IMR-90 (cell line): ENCODE measurements at regions not wholly inside any gene's neighbourhood (a gene's known extent, or its start where the extent isn't known, plus 50 kb on each side); places are given as distances from the start of the nearest gene placed in this dataset.

Source experiments
- ATAC-seq: fragments of 200-7000 bp; cut with Tn5 transposase; 2 replicates; pipeline ENCODE4 v1.9.1; 2020; ENCODE audit warnings: low read depth, mild to moderate bottlenecking, moderate library complexity
- BruUV-seq: library from RNA; stranded (reverse); fragments of 400-500 nt; replicated peaks from 2 replicates; lab custom pipeline; 2021; lab: Mats Ljungman, UMichigan
- CTCF ChIA-PET: fragments of 300-600 bp; formaldehyde crosslinking; extraction: SDS; loops from one replicate; lab custom pipeline; 2021; ENCODE audit warnings: antibody characterized with exemption; lab: Yijun Ruan, JAX
- POLR2A ChIA-PET: fragments of 300-600 bp; sonication (Branson Sonifier 250); formaldehyde crosslinking; loops from one replicate; lab custom pipeline; 2022; ENCODE audit warnings: antibody characterized with exemption; ENCODE audit not compliant: unreplicated experiment; lab: Charles Lee
- DNase-seq: peaks from one replicate; pipeline ENCODE4 v3.0.0; 2013
- H2AFZ ChIP-seq: replicated peaks from 2 replicates; pipeline ENCODE3; 2013; ENCODE audit warnings: low read length, mild to moderate bottlenecking; ENCODE audit not compliant: poor library complexity
- H2AK5ac ChIP-seq: 2 replicates; pipeline ENCODE4 v1.6.1; 2013; ENCODE audit warnings: low read depth, low read length, inconsistent platforms
- H2AK9ac ChIP-seq: replicated peaks from 2 replicates; pipeline ENCODE3; 2013; ENCODE audit warnings: mild to moderate bottlenecking, low read depth, low read length, moderate library complexity; ENCODE audit not compliant: poor library complexity
- H2BK120ac ChIP-seq: 2 replicates; pipeline ENCODE4 v1.6.1; 2013; ENCODE audit warnings: low read depth, low read length, inconsistent platforms
- H2BK15ac ChIP-seq: 3 replicates; pipeline ENCODE4 v1.6.1; 2013; ENCODE audit warnings: low read depth, low read length, inconsistent platforms
- H2BK20ac ChIP-seq: 2 replicates; pipeline ENCODE4 v1.6.1; 2013; ENCODE audit warnings: low read depth, mild to moderate bottlenecking, inconsistent platforms, low read length, moderate library complexity
- H2BK5ac ChIP-seq: 2 replicates; pipeline ENCODE4 v1.6.1; 2013; ENCODE audit warnings: mild to moderate bottlenecking, low read depth, low read length, inconsistent platforms; ENCODE audit not compliant: poor library complexity, severe bottlenecking
- H3K14ac ChIP-seq: replicated peaks from 2 replicates; pipeline ENCODE4 v1.6.1; 2013; ENCODE audit warnings: low read depth, low read length, inconsistent platforms
- H3K18ac ChIP-seq: 2 replicates; pipeline ENCODE4 v1.6.1; 2013; ENCODE audit warnings: low read depth, low read length, control low read depth
- H3K23ac ChIP-seq: 2 replicates; pipeline ENCODE4 v1.6.1; 2013; ENCODE audit warnings: low read depth, low read length, inconsistent platforms
- H3K27ac ChIP-seq: 2 replicates; pipeline ENCODE4 v1.5.1; 2013; ENCODE audit warnings: mild to moderate bottlenecking, control low read depth, low read length; ENCODE audit not compliant: insufficient read depth
- H3K27me3 ChIP-seq: 2 replicates; pipeline ENCODE4 v1.6.1; 2013; ENCODE audit warnings: low read length; ENCODE audit not compliant: control insufficient read depth, insufficient read depth
- H3K36me3 ChIP-seq: 2 replicates; pipeline ENCODE4 v1.6.1; 2013; ENCODE audit warnings: low read length, mixed read lengths; ENCODE audit not compliant: control insufficient read depth, insufficient read depth
- H3K4ac ChIP-seq: 2 replicates; pipeline ENCODE4 v1.6.1; 2013; ENCODE audit warnings: low read depth, low read length, inconsistent platforms
- H3K4me1 ChIP-seq: 2 replicates; pipeline ENCODE4 v1.6.1; 2013; ENCODE audit warnings: low read length, mixed read lengths; ENCODE audit not compliant: control insufficient read depth, insufficient read depth
- H3K4me2 ChIP-seq: 2 replicates; pipeline ENCODE4 v1.6.1; 2013; ENCODE audit warnings: low read depth, mild to moderate bottlenecking, control low read depth, low read length, moderate library complexity
- H3K4me3 ChIP-seq: 2 replicates; pipeline ENCODE4 v1.5.1; 2013; ENCODE audit warnings: low read depth, mild to moderate bottlenecking, control low read depth, low read length, moderate library complexity; ENCODE audit not compliant: insufficient read depth
- H3K56ac ChIP-seq: 2 replicates; pipeline ENCODE4 v1.6.1; 2013; ENCODE audit warnings: low read length, inconsistent platforms; ENCODE audit not compliant: insufficient read depth; ENCODE audit errors: extremely low read depth
- H3K79me1 ChIP-seq, 2 experiments: 2 replicates each; pipeline ENCODE4 v1.6.1; 2013; ENCODE audit warnings: low read length in 2 of 2, inconsistent platforms in 1 of 2, low read depth in 1 of 2
- H3K9ac ChIP-seq: 2 replicates; pipeline ENCODE4 v1.6.1; 2013; ENCODE audit warnings: low read depth, low read length, control low read depth
- H3K9me1 ChIP-seq: 2 replicates; pipeline ENCODE4 v1.6.1; 2013; ENCODE audit warnings: low read length, inconsistent platforms; ENCODE audit not compliant: insufficient read depth
- H3K9me3 ChIP-seq: 2 replicates; pipeline ENCODE4 v1.6.1; 2013; ENCODE audit warnings: low read length; ENCODE audit not compliant: control insufficient read depth, insufficient read depth
- H4K20me1 ChIP-seq: 2 replicates; pipeline ENCODE4 v1.6.1; 2013; ENCODE audit warnings: low read length, inconsistent platforms; ENCODE audit not compliant: insufficient read depth
- H4K5ac ChIP-seq: 2 replicates; pipeline ENCODE4 v1.6.1; 2013; ENCODE audit warnings: mild to moderate bottlenecking, low read depth, low read length, control low read depth
- H4K8ac ChIP-seq, 2 experiments: 2 replicates each; pipeline ENCODE4 v1.6.1; 2013; ENCODE audit warnings: low read depth in 2 of 2, low read length in 2 of 2, control low read depth in 1 of 2, inconsistent platforms in 1 of 2
- H4K91ac ChIP-seq: 2 replicates; pipeline ENCODE4 v1.6.1; 2013; ENCODE audit warnings: low read depth, low read length, inconsistent platforms; ENCODE audit not compliant: insufficient read depth
- BHLHE40 ChIP-seq: fragments of 150-350 bp; IDR thresholded peaks from 2 replicates; pipeline ENCODE4 v1.6.1; 2016; ENCODE audit warnings: mild to moderate bottlenecking, low read depth, low read length
- CEBPB ChIP-seq: IDR thresholded peaks from 2 replicates; pipeline ENCODE4 v1.6.1; 2012; ENCODE audit warnings: low read depth, low read length, improper control_type of control experiment
- CHD1 ChIP-seq: IDR thresholded peaks from 2 replicates; pipeline ENCODE4 v1.6.1; 2012; ENCODE audit warnings: low read depth, low read length, improper control_type of control experiment
- CTCF ChIP-seq: conservative IDR thresholded peaks from 2 replicates; pipeline ENCODE4 v1.5.1; 2012; ENCODE audit warnings: mild to moderate bottlenecking, low read depth, low read length, improper control_type of control experiment
- FOS ChIP-seq: fragments of 150-350 bp; IDR thresholded peaks from 2 replicates; pipeline ENCODE4 v1.6.1; 2016; ENCODE audit warnings: low read depth, low read length
- MAFK ChIP-seq: IDR thresholded peaks from 2 replicates; pipeline ENCODE4 v1.6.1; 2012; ENCODE audit warnings: low read depth, low read length, improper control_type of control experiment
- MAZ ChIP-seq: IDR thresholded peaks from 2 replicates; pipeline ENCODE4 v1.6.1; 2012; ENCODE audit warnings: low read depth, mild to moderate bottlenecking, low read length, improper control_type of control experiment, moderate library complexity, borderline replicate concordance
- MXI1 ChIP-seq: IDR thresholded peaks from 2 replicates; pipeline ENCODE4 v1.6.1; 2012; ENCODE audit warnings: low read depth, mild to moderate bottlenecking, low read length, moderate library complexity, borderline replicate concordance
- NFE2L2 ChIP-seq: fragments of 150-350 bp; IDR thresholded peaks from 2 replicates; pipeline ENCODE4 v1.6.1; 2016; ENCODE audit warnings: low read depth, mild to moderate bottlenecking, low read length
- POLR2A ChIP-seq: IDR thresholded peaks from 2 replicates; pipeline ENCODE4 v1.6.1; 2012; ENCODE audit warnings: mild to moderate bottlenecking, low read depth, low read length
- RAD21 ChIP-seq: IDR thresholded peaks from 2 replicates; pipeline ENCODE4 v1.6.1; 2012; ENCODE audit warnings: low read length, improper control_type of control experiment
- RCOR1 ChIP-seq: IDR thresholded peaks from 2 replicates; pipeline ENCODE4 v1.6.1; 2012; ENCODE audit warnings: mild to moderate bottlenecking, low read length, improper control_type of control experiment; ENCODE audit not compliant: insufficient replicate concordance
- RFX5 ChIP-seq: IDR thresholded peaks from 2 replicates; pipeline ENCODE4 v1.8.0; 2012; ENCODE audit warnings: low read depth, mild to moderate bottlenecking, low read length, moderate library complexity
- SMC3 ChIP-seq: fragments of 150-350 bp; IDR thresholded peaks from 2 replicates; pipeline ENCODE4 v1.6.1; 2016; ENCODE audit warnings: low read depth, mild to moderate bottlenecking, antibody characterized with exemption, low read length, moderate library complexity
- WGBS, 2 experiments: methylation state at CpG; one replicate each; pipeline versions ENCODE4 v1.1.5 to v1.1.7; 2013; ENCODE audit warnings: missing lambda C conversion rate in 2 of 2; ENCODE audit not compliant: insufficient read length in 1 of 2; ENCODE audit errors: extremely low coverage in 2 of 2; 5-methylcytosine and 5-hydroxymethylcytosine counted together
- dilution Hi-C: fragments of 300-500 bp; cut with HindIII; formaldehyde crosslinking; loops from one replicate; pipeline ENCODE4 v1.14.3; 2018; ENCODE audit warnings: low sequenced_read_pairs; ENCODE audit not compliant: unreplicated experiment
- in situ Hi-C: fragments of 300-500 bp; cut with MboI; formaldehyde crosslinking; loops from 3 replicates; pipeline ENCODE4 v1.14.3; 2019; ENCODE audit warnings: low sequenced_read_pairs, inconsistent platforms, mixed read lengths
- intact Hi-C: fragments of 100-400 bp; cut with micrococcal nuclease; formaldehyde crosslinking; loops from 2 replicates; pipeline ENCODE4 v1.10.0; 2022
- TF ChIP-seq, protein P1 (sequence below): fragments of 150-350 bp; IDR thresholded peaks from 2 replicates; pipeline ENCODE4 v1.6.1; 2016; ENCODE audit warnings: low read depth, mild to moderate bottlenecking, low read length, moderate library complexity, borderline replicate concordance
- TF ChIP-seq, protein P2 (sequence below): fragments of 150-350 bp; IDR thresholded peaks from 2 replicates; pipeline ENCODE4 v1.6.1; 2017; ENCODE audit warnings: mild to moderate bottlenecking, antibody characterized with exemption, low read length, low read depth

DNA sequence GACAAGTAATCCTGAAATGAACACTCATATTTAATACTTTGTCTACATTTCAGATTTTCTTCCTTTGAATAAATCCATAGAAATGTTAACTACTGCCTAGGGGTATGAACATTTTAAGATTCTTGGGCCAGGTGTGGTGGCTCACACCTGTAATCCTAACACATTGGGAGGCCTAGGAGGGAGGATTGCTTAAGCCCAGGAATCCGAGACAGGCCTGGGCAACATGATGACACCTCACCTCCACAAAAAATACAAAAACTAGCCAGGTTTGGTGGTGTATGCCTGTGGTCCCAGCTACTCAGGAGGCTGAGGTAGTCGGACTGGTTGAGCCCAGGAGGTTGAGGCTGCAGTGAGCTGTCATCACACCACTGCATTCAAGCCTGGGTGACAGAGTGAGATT, 73.9 kb upstream of the PIAS1 start:
- H4K8ac ChIP-seq, result no peak overlapping the region
- no peak overlapping the region for H2AK5ac ChIP-seq
- no CpG with 5 or more reads among the region's 2 CpGs for WGBS, 2 experiments
- H3K79me1 ChIP-seq, result no peaks in the 10 kb centered on the region
- no TSS peak for BruUV-seq
- H4K5ac ChIP-seq, result no peak overlapping the region
- no peaks in the 10 kb centered on the region for H3K9me1 ChIP-seq
- TF ChIP-seq MAFK, result no peak
- no peak for TF ChIP-seq MAZ
- no peak for TF ChIP-seq CTCF
- TF ChIP-seq BHLHE40, result no peak
- TF ChIP-seq NFE2L2, result no peak
- TF ChIP-seq RFX5, result no peak
- TF ChIP-seq RCOR1, result no peak
- no peak for TF ChIP-seq MXI1
- no peak for TF ChIP-seq POLR2A
- no peak for TF ChIP-seq CHD1
- no peak for TF ChIP-seq FOS
- no peak for TF ChIP-seq CEBPB
- TF ChIP-seq, protein P1, sequence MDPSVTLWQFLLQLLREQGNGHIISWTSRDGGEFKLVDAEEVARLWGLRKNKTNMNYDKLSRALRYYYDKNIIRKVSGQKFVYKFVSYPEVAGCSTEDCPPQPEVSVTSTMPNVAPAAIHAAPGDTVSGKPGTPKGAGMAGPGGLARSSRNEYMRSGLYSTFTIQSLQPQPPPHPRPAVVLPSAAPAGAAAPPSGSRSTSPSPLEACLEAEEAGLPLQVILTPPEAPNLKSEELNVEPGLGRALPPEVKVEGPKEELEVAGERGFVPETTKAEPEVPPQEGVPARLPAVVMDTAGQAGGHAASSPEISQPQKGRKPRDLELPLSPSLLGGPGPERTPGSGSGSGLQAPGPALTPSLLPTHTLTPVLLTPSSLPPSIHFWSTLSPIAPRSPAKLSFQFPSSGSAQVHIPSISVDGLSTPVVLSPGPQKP, result no peak
- TF ChIP-seq, protein P2, sequence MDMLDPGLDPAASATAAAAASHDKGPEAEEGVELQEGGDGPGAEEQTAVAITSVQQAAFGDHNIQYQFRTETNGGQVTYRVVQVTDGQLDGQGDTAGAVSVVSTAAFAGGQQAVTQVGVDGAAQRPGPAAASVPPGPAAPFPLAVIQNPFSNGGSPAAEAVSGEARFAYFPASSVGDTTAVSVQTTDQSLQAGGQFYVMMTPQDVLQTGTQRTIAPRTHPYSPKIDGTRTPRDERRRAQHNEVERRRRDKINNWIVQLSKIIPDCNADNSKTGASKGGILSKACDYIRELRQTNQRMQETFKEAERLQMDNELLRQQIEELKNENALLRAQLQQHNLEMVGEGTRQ, result no peak
- TF ChIP-seq RAD21, result no peak
- no peak for TF ChIP-seq SMC3
- no peak overlapping the region for H3K14ac ChIP-seq
- H3K27ac ChIP-seq, result no peak overlapping the region
- H3K4me2 ChIP-seq, result no peak overlapping the region
- no peak overlapping the region for H2AK9ac ChIP-seq
- H2AFZ ChIP-seq, result no peak overlapping the region
- H2BK15ac ChIP-seq, result no peak overlapping the region
- CTCF ChIA-PET, result no interaction called here
- DNase-seq (no peak), ATAC-seq (no peak)
- no peak overlapping the region for H2BK20ac ChIP-seq
- peaks cover 13% of the 10 kb centered on the region for H3K27me3 ChIP-seq
- no peak overlapping the region for H3K4ac ChIP-seq
- intact Hi-C loops, result no loop called here
- no peak overlapping the region for H4K91ac ChIP-seq
- H3K56ac ChIP-seq, result no peak overlapping the region
- no peaks in the 10 kb centered on the region; the same call in 1 of the 2 replicates for H3K9me3 ChIP-seq
- H3K4me3 ChIP-seq, result no peak overlapping the region
- no peak overlapping the region for H2BK120ac ChIP-seq
- H3K9ac ChIP-seq, result no peak overlapping the region
- no peak overlapping the region for H2BK5ac ChIP-seq
- no peaks in the 10 kb centered on the region for H3K4me1 ChIP-seq
- H3K36me3 ChIP-seq, result no peaks in the 10 kb centered on the region
- no peak overlapping the region for H3K18ac ChIP-seq
- H4K20me1 ChIP-seq, result no peaks in the 10 kb centered on the region
- dilution Hi-C loops, result no loop called here
- no peak overlapping the region for H3K23ac ChIP-seq
- in situ Hi-C loops, result no loop called here
- POLR2A ChIA-PET, result no interaction called here
